GM12874 (cell line): ENCODE measurements at regions not wholly inside any gene's neighbourhood (a gene's known extent, or its start where the extent isn't known, plus 50 kb on each side); places are given as distances from the start of the nearest gene placed in this dataset.

ENCODE experiments used
- CTCF ChIP-seq: IDR thresholded peaks from 2 replicates; pipeline ENCODE4 v1.5.1; 2011; ENCODE audit warnings: low read depth, mild to moderate bottlenecking, control low read depth, low read length, moderate library complexity; ENCODE audit not compliant: insufficient read depth

- no peak for TF ChIP-seq CTCF
These were observed 200.1 kb upstream of the RNF32 start for GRCh38 chr7:156440456-156440855.

- no peak for TF ChIP-seq CTCF
These were observed 202.6 kb upstream of the RNF32 start for GRCh38 chr7:156438011-156438410.

- TF ChIP-seq CTCF: no peak
These were observed 203.5 kb upstream of the RNF32 start for GRCh38 chr7:156437021-156437614.

- no peak for TF ChIP-seq CTCF
These were observed 204.9 kb upstream of the RNF32 start for GRCh38 chr7:156435486-156436231.

- no peak for TF ChIP-seq CTCF
These were observed 205.9 kb upstream of the RNF32 start for GRCh38 chr7:156434706-156435105.

- TF ChIP-seq CTCF: no peak
These were observed 208.6 kb upstream of the RNF32 start for GRCh38 chr7:156432018-156432417.

- no peak for TF ChIP-seq CTCF
These were observed 210.5 kb upstream of the RNF32 start for GRCh38 chr7:156430109-156430508.
